H9 (cell line): ENCODE measurements at regions not wholly inside any gene's neighbourhood (a gene's known extent, or its start where the extent isn't known, plus 50 kb on each side); places are given as distances from the start of the nearest gene placed in this dataset.
"Not testable (repeated sequence)": the region's sequence is repeated elsewhere in the genome, so short reads cannot be mapped to it uniquely, and the experiment has no call there.

Source experiments
- DNase-seq: peaks from one replicate; pipeline ENCODE4 v3.0.0-alpha.2; 2017
- H2AFZ ChIP-seq: one replicate; pipeline ENCODE4 v1.6.1; 2013; ENCODE audit warnings: mild to moderate bottlenecking, low read length, control low read depth, moderate library complexity
- H2AK5ac ChIP-seq: 2 replicates; pipeline ENCODE4 v1.6.1; 2013; ENCODE audit warnings: low read length, control low read depth, mixed read lengths; ENCODE audit not compliant: insufficient read length
- H2BK120ac ChIP-seq: one replicate; pipeline ENCODE4 v1.6.1; 2013; ENCODE audit warnings: low read depth, mild to moderate bottlenecking, low read length, control low read depth, inconsistent platforms; ENCODE audit not compliant: poor library complexity, severe bottlenecking
- H2BK12ac ChIP-seq: 2 replicates; pipeline ENCODE4 v1.6.1; 2013; ENCODE audit warnings: low read length, control low read depth, mixed read lengths, low read depth; ENCODE audit not compliant: insufficient read length
- H2BK15ac ChIP-seq: 2 replicates; pipeline ENCODE4 v1.6.1; 2013; ENCODE audit warnings: low read depth, low read length, control low read depth
- H2BK20ac ChIP-seq: one replicate; pipeline ENCODE4 v1.6.1; 2013; ENCODE audit warnings: low read depth, mild to moderate bottlenecking, low read length, control low read depth, inconsistent platforms; ENCODE audit not compliant: poor library complexity, severe bottlenecking
- H2BK5ac ChIP-seq: 2 replicates; pipeline ENCODE4 v1.6.1; 2013; ENCODE audit warnings: low read length, control low read depth, mixed read lengths; ENCODE audit not compliant: insufficient read length
- H3K14ac ChIP-seq: 2 replicates; pipeline ENCODE4 v1.6.1; 2013; ENCODE audit warnings: low read length, control low read depth; ENCODE audit not compliant: insufficient read depth
- H3K18ac ChIP-seq: 2 replicates; pipeline ENCODE4 v1.6.1; 2013; ENCODE audit warnings: low read depth, mild to moderate bottlenecking, mixed read lengths, low read length, control low read depth; ENCODE audit not compliant: insufficient read length
- H3K23ac ChIP-seq: 2 replicates; pipeline ENCODE4 v1.6.1; 2013; ENCODE audit warnings: low read length, control low read depth, mixed read lengths, low read depth; ENCODE audit not compliant: insufficient read length
- H3K23me2 ChIP-seq: 2 replicates; pipeline ENCODE4 v1.6.1; 2013; ENCODE audit warnings: low read depth, mild to moderate bottlenecking, mixed read lengths, low read length, control low read depth; ENCODE audit not compliant: insufficient read length, poor library complexity, severe bottlenecking
- H3K27ac ChIP-seq: 2 replicates; pipeline ENCODE4 v1.5.1; 2013; ENCODE audit warnings: low read length, control low read depth, mixed read lengths, low read depth; ENCODE audit not compliant: insufficient read length
- H3K27me3 ChIP-seq: 2 replicates; pipeline ENCODE4 v1.6.1; 2013; ENCODE audit warnings: low read length, control low read depth, inconsistent platforms; ENCODE audit not compliant: insufficient read depth
- H3K4ac ChIP-seq: 2 replicates; pipeline ENCODE4 v1.6.1; 2013; ENCODE audit warnings: low read depth, mild to moderate bottlenecking, control low read depth, inconsistent platforms, low read length, moderate library complexity
- H3K4me1 ChIP-seq: 2 replicates; pipeline ENCODE4 v1.6.1; 2013; ENCODE audit warnings: low read length, control low read depth, inconsistent platforms; ENCODE audit not compliant: insufficient read depth
- H3K4me2 ChIP-seq: 2 replicates; pipeline ENCODE4 v1.6.1; 2013; ENCODE audit warnings: low read length, control low read depth, mixed read lengths; ENCODE audit not compliant: insufficient read length, insufficient read depth
- H3K56ac ChIP-seq: 2 replicates; pipeline ENCODE4 v1.6.1; 2013; ENCODE audit warnings: low read depth, mild to moderate bottlenecking, mixed read lengths, low read length, control low read depth; ENCODE audit not compliant: insufficient read length
- H3K79me1 ChIP-seq: 2 replicates; pipeline ENCODE4 v1.6.1; 2013; ENCODE audit warnings: low read depth, mild to moderate bottlenecking, moderate library complexity, low read length, control low read depth, inconsistent platforms; ENCODE audit not compliant: insufficient read depth, poor library complexity, severe bottlenecking
- H3K79me2 ChIP-seq: 2 replicates; pipeline ENCODE4 v1.6.1; 2013; ENCODE audit warnings: low read length, control low read depth, inconsistent platforms; ENCODE audit not compliant: insufficient read depth
- H3K9ac ChIP-seq: 2 replicates; pipeline ENCODE4 v1.6.1; 2013; ENCODE audit warnings: low read length, control low read depth, mixed read lengths; ENCODE audit not compliant: insufficient read length; ENCODE audit errors: extremely low read depth
- H3K9me3 ChIP-seq: one replicate; pipeline ENCODE4 v1.6.1; 2013; ENCODE audit warnings: low read depth, low read length, inconsistent platforms; ENCODE audit not compliant: control insufficient read depth
- H3T11ph ChIP-seq: one replicate; pipeline ENCODE4 v1.6.1; 2013; ENCODE audit warnings: mild to moderate bottlenecking, low read length, control low read depth, inconsistent platforms
- H4K20me1 ChIP-seq: one replicate; pipeline ENCODE4 v1.6.1; 2013; ENCODE audit not compliant: control insufficient read depth, insufficient read length, insufficient read depth
- H4K5ac ChIP-seq: 2 replicates; pipeline ENCODE4 v1.6.1; 2013; ENCODE audit warnings: low read depth, mild to moderate bottlenecking, mixed read lengths, low read length, control low read depth; ENCODE audit not compliant: insufficient read length
- H4K8ac ChIP-seq: replicated peaks from 2 replicates; pipeline ENCODE4 v1.6.1; 2013; ENCODE audit warnings: low read length, control low read depth, mixed read lengths, low read depth; ENCODE audit not compliant: insufficient read length
- H4K91ac ChIP-seq: 2 replicates; pipeline ENCODE4 v1.6.1; 2013; ENCODE audit warnings: low read depth, mild to moderate bottlenecking, moderate library complexity, mixed read lengths, low read length, control low read depth; ENCODE audit not compliant: insufficient read length
- H3K27ac Mint-ChIP-seq, 3 experiments: 2 replicates in 2 of 3; 3 replicates in 1 of 3; pipeline ENCODE4 v1.8.0; 2020 to 2021; ENCODE audit warnings: mixed read lengths in 3 of 3, mild to moderate bottlenecking in 1 of 3, moderate library complexity in 1 of 3
- H3K27me3 Mint-ChIP-seq: 2 replicates; pipeline ENCODE4 v1.8.0; 2021; ENCODE audit warnings: low read depth, mild to moderate bottlenecking, moderate library complexity, mixed read lengths
- H3K36me3 Mint-ChIP-seq, 3 experiments: 2 replicates in 2 of 3; 3 replicates in 1 of 3; pipeline ENCODE4 v1.8.0; 2020 to 2021; ENCODE audit warnings: low read depth in 3 of 3, mixed read lengths in 3 of 3; ENCODE audit not compliant: insufficient read depth in 1 of 3
- H3K4me1 Mint-ChIP-seq, 2 experiments: 2 replicates each; pipeline ENCODE4 v1.8.0; 2020; ENCODE audit warnings: mixed read lengths in 2 of 2
- H3K4me3 Mint-ChIP-seq, 2 experiments: 2 replicates in 1 of 2; 3 replicates in 1 of 2; pipeline ENCODE4 v1.8.0; 2020 to 2021; ENCODE audit warnings: mild to moderate bottlenecking in 2 of 2, mixed read lengths in 2 of 2, moderate library complexity in 1 of 2
- H3K9me3 Mint-ChIP-seq, 2 experiments: 2 replicates in 1 of 2; 3 replicates in 1 of 2; pipeline ENCODE4 v1.8.0; 2020; ENCODE audit warnings: mild to moderate bottlenecking in 2 of 2, mixed read lengths in 2 of 2, moderate library complexity in 1 of 2
- WGBS: extraction: QIAGEN DNeasy Blood & Tissue Kit; methylation state at CpG from one replicate; pipeline ENCODE4 v1.1.7; 2013; ENCODE audit warnings: missing lambda C conversion rate, low lambda C conversion rate, mixed read lengths; ENCODE audit not compliant: insufficient read length; ENCODE audit errors: extremely low coverage; 5-methylcytosine and 5-hydroxymethylcytosine counted together

DNA sequence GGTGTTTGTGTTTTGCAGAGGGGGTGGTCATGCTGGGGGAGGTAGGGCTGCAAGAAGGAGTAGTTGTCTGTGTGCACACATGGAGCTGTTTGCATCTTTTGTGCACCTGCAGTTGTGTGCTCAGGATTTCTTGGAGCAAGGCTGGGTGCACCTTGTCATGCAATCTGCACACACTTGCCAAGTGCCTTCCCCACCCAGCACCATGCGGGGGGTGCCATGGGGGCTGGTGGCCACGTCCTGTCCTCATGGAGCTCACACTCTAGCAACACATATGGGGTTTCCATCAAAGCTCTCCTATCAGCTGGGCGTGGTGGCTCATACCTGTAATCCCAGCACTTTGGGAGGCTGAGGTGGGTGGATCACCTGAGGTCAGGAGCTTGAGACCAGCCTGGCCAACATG lies 111.6 kb downstream of the CRLF3 start:
- not testable (repeated sequence) for H2BK5ac ChIP-seq, H3K18ac ChIP-seq

DNA sequence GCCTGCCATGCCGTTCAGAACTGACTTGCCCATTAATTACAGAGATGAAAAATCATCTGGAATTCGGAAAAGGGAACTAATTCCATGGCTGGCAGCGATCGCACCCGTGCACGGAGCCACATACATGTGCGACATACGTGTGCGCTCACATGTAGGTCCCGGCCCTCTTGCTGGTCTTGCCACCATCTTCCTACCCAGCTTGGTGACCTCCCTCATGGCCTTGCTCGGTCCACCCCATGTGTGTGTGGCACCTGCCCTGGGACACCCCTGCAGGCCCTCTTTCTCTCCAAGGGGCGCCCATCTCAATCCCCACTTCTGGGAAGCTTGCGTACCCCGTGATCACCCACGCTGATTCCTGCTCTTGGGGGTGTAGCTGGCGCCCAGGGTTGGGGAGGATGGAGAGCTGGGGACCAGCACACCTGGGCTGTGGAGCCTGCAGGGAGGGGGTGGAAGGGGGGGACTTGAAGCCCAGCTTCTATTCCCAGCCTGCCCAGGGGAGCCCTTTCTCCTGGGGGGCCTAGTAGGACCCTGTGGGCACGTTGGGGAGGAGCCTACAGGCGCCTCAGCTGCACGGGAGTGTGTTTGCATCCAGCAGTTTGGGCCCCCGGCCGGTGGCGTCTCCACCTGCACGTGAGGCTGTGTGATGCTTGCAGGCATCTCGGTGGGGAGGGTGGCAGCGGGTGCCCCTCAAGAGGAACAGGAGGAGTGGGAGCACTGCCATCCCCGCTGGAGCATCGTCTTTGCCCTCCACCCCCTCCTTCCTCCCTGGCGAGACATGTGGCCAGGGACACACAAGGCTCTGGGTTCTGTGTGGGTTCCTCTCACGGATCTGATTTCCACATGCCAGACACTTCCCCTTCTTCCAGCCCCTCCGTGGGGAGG lies 112.6 kb downstream of the CRLF3 start:
- not testable (repeated sequence) for H3K9me3 ChIP-seq, H3T11ph ChIP-seq, H3K27me3 Mint-ChIP-seq, H4K91ac ChIP-seq, H3K9ac ChIP-seq, H3K14ac ChIP-seq, H2BK20ac ChIP-seq, H3K18ac ChIP-seq, H3K23ac ChIP-seq, H2AK5ac ChIP-seq, H3K4ac ChIP-seq, H4K8ac ChIP-seq, H2BK5ac ChIP-seq, H4K20me1 ChIP-seq, H3K79me1 ChIP-seq, H4K5ac ChIP-seq, H2AFZ ChIP-seq, H3K27me3 ChIP-seq, H2BK12ac ChIP-seq, H3K27ac ChIP-seq, H2BK120ac ChIP-seq, H2BK15ac ChIP-seq, H3K4me1 ChIP-seq, H3K23me2 ChIP-seq, DNase-seq, H3K56ac ChIP-seq, H3K9me3 Mint-ChIP-seq
- Histone ChIP-seq H3K79me2 (peaks cover 53% of the 10 kb centered on the region; the same call in 1 of the 2 replicates), H3K4me2 (peak overlapping the region; percentile 42)
- no CpG with 5 or more reads among the region's 30 CpGs for WGBS
- peak overlapping the region in 2 of 3 experiments; percentile 16 to 65; a peak in 2 of 7 replicates for H3K27ac Mint-ChIP-seq
- peak overlapping the region; percentile 90 to 95 for H3K4me3 Mint-ChIP-seq
- peaks cover 42 to 55% of the 10 kb centered on the region in 2 experiments for H3K4me1 Mint-ChIP-seq
- H3K36me3 Mint-ChIP-seq = peaks cover 0 to 33% (median 22%) of the 10 kb centered on the region in 3 experiments; a peak in 6 of 7 replicates

More for the DNA sequence above, 111.6 kb downstream of the CRLF3 start:
- not testable (repeated sequence) for H4K8ac ChIP-seq, H3K27me3 ChIP-seq, H3K9me3 Mint-ChIP-seq, H3K4me1 ChIP-seq, H3T11ph ChIP-seq, H2BK120ac ChIP-seq, H3K27ac ChIP-seq, H3K23me2 ChIP-seq, H2BK20ac ChIP-seq, H3K79me1 ChIP-seq, H3K9ac ChIP-seq, H4K5ac ChIP-seq, H2BK12ac ChIP-seq, H3K56ac ChIP-seq, H3K4me2 ChIP-seq, H2AFZ ChIP-seq, H3K4ac ChIP-seq, DNase-seq, H3K23ac ChIP-seq, H3K27me3 Mint-ChIP-seq, H2BK15ac ChIP-seq, H2AK5ac ChIP-seq, H4K91ac ChIP-seq, H4K20me1 ChIP-seq, H3K14ac ChIP-seq, H3K9me3 ChIP-seq
- H3K79me2 ChIP-seq = peaks cover 62% of the 10 kb centered on the region; the same call in 1 of the 2 replicates
- peaks cover 7 to 43% (median 32%) of the 10 kb centered on the region in 3 experiments; a peak in 6 of 7 replicates for H3K36me3 Mint-ChIP-seq
- H3K4me3 Mint-ChIP-seq = peak overlapping the region in 1 of 2 experiments; percentile 37; a peak in 2 of 5 replicates
- no CpG with 5 or more reads among the region's 3 CpGs for WGBS
- H3K27ac Mint-ChIP-seq = peak overlapping the region in 2 of 3 experiments; percentile 40 to 90; a peak in 2 of 7 replicates
- H3K4me1 Mint-ChIP-seq = peaks cover 42 to 49% of the 10 kb centered on the region in 2 experiments
